ENCODE measurements at regions not wholly inside any gene's neighbourhood (a gene's known extent, or its start where the extent isn't known, plus 50 kb on each side); places are given as distances from the start of the nearest gene placed in this dataset.

DNA sequence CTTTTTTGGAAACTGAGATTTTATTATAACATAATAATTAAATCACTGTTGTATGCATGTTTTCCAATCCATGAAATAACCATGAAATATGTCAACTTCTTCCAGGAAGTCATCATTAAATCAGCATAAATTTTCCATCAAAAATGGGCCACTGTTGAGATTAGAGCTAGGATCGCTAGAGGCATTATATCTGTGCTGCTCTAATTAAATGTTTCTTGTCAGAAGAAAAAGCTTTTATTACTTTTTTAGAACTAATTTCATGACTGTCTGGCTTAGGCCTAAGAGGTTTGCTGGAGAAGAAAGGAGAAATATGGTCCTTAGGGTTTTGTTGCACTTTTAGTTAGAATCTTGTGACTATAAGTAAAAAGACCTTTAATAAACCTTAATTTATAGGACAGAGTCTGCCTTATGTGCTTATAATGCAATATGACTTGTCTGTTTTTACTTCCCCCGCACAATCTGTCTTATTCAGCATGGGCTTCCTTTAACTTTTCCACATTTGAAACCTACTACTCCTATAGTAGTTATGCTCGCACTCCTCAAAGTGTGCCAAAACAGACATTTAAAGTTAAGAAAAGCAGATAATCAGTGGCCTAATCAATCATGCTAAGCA, 363.4 kb upstream of the GCFC2 start:
- DNase-seq (ENCODE audit: low read depth), result no peak
- no peak for TF ChIP-seq CTCF (conservative IDR thresholded peaks at IDR 0.05; ENCODE audit: low read depth, low read length)
- H3K4me3 ChIP-seq (ENCODE audit: low read length), result no peak overlapping the region

DNA sequence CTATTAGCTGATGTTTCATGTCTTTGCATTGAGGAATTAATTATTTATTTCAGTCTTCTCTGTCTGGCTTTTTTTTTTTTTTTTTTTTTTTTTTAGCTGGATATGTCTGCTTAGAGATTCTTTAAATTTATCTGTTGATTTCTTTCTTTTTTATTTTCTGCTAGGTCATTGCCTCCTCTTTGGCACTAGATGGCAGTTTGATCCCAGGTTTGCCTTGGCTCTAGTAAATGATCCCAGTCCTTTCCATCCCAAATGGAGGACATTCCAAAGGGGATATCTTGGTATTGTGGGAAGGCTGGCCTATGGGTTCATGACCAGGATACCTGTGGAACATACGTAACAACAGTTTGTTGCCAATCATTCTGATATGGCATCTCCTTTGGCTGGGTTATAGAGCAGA, 339.5 kb upstream of the GCFC2 start:
- H3K4me3 ChIP-seq (ENCODE audit: low read length), result no peak overlapping the region
- no peak for TF ChIP-seq CTCF (conservative IDR thresholded peaks at IDR 0.05; ENCODE audit: low read depth, low read length)
- no peak for DNase-seq (ENCODE audit: low read depth)

DNA sequence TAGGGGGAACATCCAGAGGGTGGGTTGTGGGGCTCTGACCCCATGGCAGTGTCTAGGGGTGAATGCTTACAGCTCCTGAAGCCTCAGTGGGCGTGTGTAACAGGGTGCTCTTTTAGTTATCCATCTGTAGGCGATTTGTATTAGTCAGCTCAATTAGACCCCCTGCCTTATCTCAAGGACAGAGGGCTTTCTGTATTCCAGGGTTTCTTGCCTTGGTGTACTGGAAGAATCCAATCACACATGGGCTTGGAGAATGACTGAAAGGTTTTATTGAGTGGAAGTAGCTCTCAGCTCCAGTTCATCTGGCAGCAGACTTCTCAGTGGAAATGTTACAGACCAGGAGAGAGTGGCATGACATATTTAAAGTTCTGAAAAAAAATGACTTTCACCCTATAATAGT, 334.0 kb upstream of the GCFC2 start:
- no peak for TF ChIP-seq CTCF (conservative IDR thresholded peaks at IDR 0.05; ENCODE audit: low read depth, low read length)
- H3K4me3 ChIP-seq (ENCODE audit: low read length), result no peak overlapping the region
- no peak for DNase-seq (ENCODE audit: low read depth)

- H3K4me3 ChIP-seq (ENCODE audit: low read length), result no peak overlapping the region
- no peak for TF ChIP-seq CTCF (conservative IDR thresholded peaks at IDR 0.05; ENCODE audit: low read depth, low read length)
- DNase-seq (ENCODE audit: low read depth), result no peak
These were observed 328.8 kb upstream of the GCFC2 start for GRCh38 chr2:76039505-76039904.

- no peak overlapping the region for H3K4me3 ChIP-seq (ENCODE audit: low read length)
- DNase-seq (ENCODE audit: low read depth), result no peak
- no peak for TF ChIP-seq CTCF (conservative IDR thresholded peaks at IDR 0.05; ENCODE audit: low read depth, low read length)
These were observed 317.0 kb upstream of the GCFC2 start for GRCh38 chr2:76027761-76028160.

- DNase-seq (ENCODE audit: low read depth), result no peak
- no peak overlapping the region for H3K4me3 ChIP-seq (ENCODE audit: low read length)
- no peak for TF ChIP-seq CTCF (conservative IDR thresholded peaks at IDR 0.05; ENCODE audit: low read depth, low read length)
These were observed 308.4 kb upstream of the GCFC2 start for GRCh38 chr2:76019128-76019527.

DNA sequence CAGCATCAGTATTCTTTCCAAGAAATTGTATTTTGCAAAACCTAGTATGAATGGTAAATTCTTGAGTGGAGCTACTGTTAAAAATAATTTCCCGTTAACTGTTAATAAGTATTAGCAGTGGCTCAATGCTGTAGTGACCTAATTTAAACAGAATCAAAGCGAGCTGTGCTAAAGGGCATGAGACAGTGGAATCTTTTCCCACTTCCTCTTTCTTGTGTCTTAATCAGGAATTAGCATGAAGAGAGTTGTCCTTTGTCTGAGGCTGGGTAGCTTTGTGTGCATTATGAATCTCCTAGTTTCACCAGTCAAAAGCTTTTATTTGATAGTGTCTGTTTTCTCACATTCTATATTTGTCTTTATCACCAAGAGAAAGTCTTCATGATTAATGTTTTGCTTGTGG, 298.8 kb upstream of the GCFC2 start:
- H3K4me3 ChIP-seq (ENCODE audit: low read length), result no peak overlapping the region
- TF ChIP-seq CTCF (conservative IDR thresholded peaks at IDR 0.05; ENCODE audit: low read depth, low read length), result no peak
- no peak for DNase-seq (ENCODE audit: low read depth)
